ENCODE measurements at regions not wholly inside any gene's neighbourhood (a gene's known extent, or its start where the extent isn't known, plus 50 kb on each side); places are given as distances from the start of the nearest gene placed in this dataset.
"Not testable (repeated sequence)": the region's sequence is repeated elsewhere in the genome, so short reads cannot be mapped to it uniquely, and the experiment has no call there.

- H3K36me3 ChIP-seq; DNase-seq (ENCODE audit: low read depth in 1 of 2, low spot score in 2 of 2); H3K4me3 ChIP-seq; H3K27me3 ChIP-seq (replicated peaks); H3K27ac ChIP-seq; H3K4me1 ChIP-seq (replicated peaks); H3K9me3 ChIP-seq (replicated peaks): not testable (repeated sequence)
These were observed 52.9 kb upstream of the CSF1 start for GRCh38 chr1:109857702-109858101.

- H3K4me3 ChIP-seq; DNase-seq (ENCODE audit: low read depth in 1 of 2, low spot score in 2 of 2); H3K27ac ChIP-seq; H3K9me3 ChIP-seq (replicated peaks); H3K36me3 ChIP-seq; H3K27me3 ChIP-seq (replicated peaks): not testable (repeated sequence)
- peaks cover 18% of the 10 kb centered on the region for H3K4me1 ChIP-seq (replicated peaks)
These were observed 54.7 kb upstream of the CSF1 start for GRCh38 chr1:109855986-109856385.

GRCh38 chr1:109853972-109854371, 56.7 kb upstream of the CSF1 start:
- DNase-seq (ENCODE audit: low read depth in 1 of 2, low spot score in 2 of 2); H3K4me3 ChIP-seq; H3K27me3 ChIP-seq (replicated peaks); H3K27ac ChIP-seq; H3K36me3 ChIP-seq; H3K9me3 ChIP-seq (replicated peaks): not testable (repeated sequence)
- peaks cover 25% of the 10 kb centered on the region for H3K4me1 ChIP-seq (replicated peaks)

GRCh38 chr1:109852221-109853015, 58.2 kb upstream of the CSF1 start:
- peak overlapping the region; percentile 38 for H3K27ac ChIP-seq
- H3K4me1 ChIP-seq (replicated peaks): peaks cover 25% of the 10 kb centered on the region
- H3K36me3 ChIP-seq; H3K4me3 ChIP-seq; H3K9me3 ChIP-seq (replicated peaks); H3K27me3 ChIP-seq (replicated peaks): not testable (repeated sequence)
- DNase-seq (ENCODE audit: low read depth in 1 of 2, low spot score in 2 of 2): peak; percentile 36 to 77

- no peak for DNase-seq (ENCODE audit: low read depth in 1 of 2, low spot score in 2 of 2)
- H3K9me3 ChIP-seq (replicated peaks): no peaks in the 10 kb centered on the region
- no peak overlapping the region for H3K4me3 ChIP-seq
- H3K4me1 ChIP-seq (replicated peaks): peaks cover 25% of the 10 kb centered on the region
- H3K27me3 ChIP-seq (replicated peaks): no peaks in the 10 kb centered on the region
- no peaks in the 10 kb centered on the region for H3K36me3 ChIP-seq
- no peak overlapping the region for H3K27ac ChIP-seq
These were observed 59.8 kb upstream of the CSF1 start for GRCh38 chr1:109850827-109851226.

- H3K4me3 ChIP-seq: no peak overlapping the region
- no peaks in the 10 kb centered on the region for H3K36me3 ChIP-seq
- no peaks in the 10 kb centered on the region for H3K9me3 ChIP-seq (replicated peaks)
- no peak overlapping the region for H3K27ac ChIP-seq
- peaks cover 25% of the 10 kb centered on the region for H3K4me1 ChIP-seq (replicated peaks)
- DNase-seq (ENCODE audit: low read depth in 1 of 2, low spot score in 2 of 2): no peak
- no peaks in the 10 kb centered on the region for H3K27me3 ChIP-seq (replicated peaks)
These were observed 60.5 kb upstream of the CSF1 start for GRCh38 chr1:109850194-109850593.

- Histone ChIP-seq H3K9me3 (replicated peaks) (no peaks in the 10 kb centered on the region), H3K36me3 (no peaks in the 10 kb centered on the region), H3K4me1 (replicated peaks) (peaks cover 25% of the 10 kb centered on the region), H3K4me3 (no peak overlapping the region), H3K27me3 (replicated peaks) (no peaks in the 10 kb centered on the region), H3K27ac (no peak overlapping the region)
- DNase-seq (ENCODE audit: low read depth in 1 of 2, low spot score in 2 of 2): no peak
These were observed 61.0 kb upstream of the CSF1 start for GRCh38 chr1:109849655-109850054.

GRCh38 chr1:109847251-109847650, 63.4 kb upstream of the CSF1 start:
- no peak overlapping the region for H3K4me3 ChIP-seq
- no peak overlapping the region for H3K27ac ChIP-seq
- H3K27me3 ChIP-seq (replicated peaks): no peaks in the 10 kb centered on the region
- DNase-seq (ENCODE audit: low read depth in 1 of 2, low spot score in 2 of 2): no peak
- H3K36me3 ChIP-seq: no peaks in the 10 kb centered on the region
- H3K4me1 ChIP-seq (replicated peaks): peaks cover 20% of the 10 kb centered on the region
- no peaks in the 10 kb centered on the region for H3K9me3 ChIP-seq (replicated peaks)

GRCh38 chr1:109846846-109847245, 63.8 kb upstream of the CSF1 start:
- no peak for DNase-seq (ENCODE audit: low read depth in 1 of 2, low spot score in 2 of 2)
- Histone ChIP-seq H3K4me3 (no peak overlapping the region), H3K36me3 (no peaks in the 10 kb centered on the region), H3K27me3 (replicated peaks) (no peaks in the 10 kb centered on the region), H3K27ac (no peak overlapping the region), H3K4me1 (replicated peaks) (peaks cover 16% of the 10 kb centered on the region), H3K9me3 (replicated peaks) (no peaks in the 10 kb centered on the region)

- DNase-seq (ENCODE audit: low read depth in 1 of 2, low spot score in 2 of 2): no peak
- H3K36me3 ChIP-seq: no peaks in the 10 kb centered on the region
- no peaks in the 10 kb centered on the region for H3K9me3 ChIP-seq (replicated peaks)
- H3K27me3 ChIP-seq (replicated peaks): no peaks in the 10 kb centered on the region
- H3K4me1 ChIP-seq (replicated peaks): peaks cover 9% of the 10 kb centered on the region
- no peak overlapping the region for H3K4me3 ChIP-seq
- H3K27ac ChIP-seq: no peak overlapping the region
These were observed 64.5 kb upstream of the CSF1 start for GRCh38 chr1:109846162-109846561.

- no peaks in the 10 kb centered on the region for H3K9me3 ChIP-seq (replicated peaks)
- H3K36me3 ChIP-seq: no peaks in the 10 kb centered on the region
- no peak for DNase-seq (ENCODE audit: low read depth in 1 of 2, low spot score in 2 of 2)
- H3K27me3 ChIP-seq (replicated peaks): no peaks in the 10 kb centered on the region
- H3K4me3 ChIP-seq: no peak overlapping the region
- H3K27ac ChIP-seq: no peak overlapping the region
- peaks cover 4% of the 10 kb centered on the region for H3K4me1 ChIP-seq (replicated peaks)
These were observed 65.0 kb upstream of the CSF1 start for GRCh38 chr1:109845658-109846057.

GRCh38 chr1:109844609-109845008, 66.0 kb upstream of the CSF1 start:
- Histone ChIP-seq H3K9me3 (replicated peaks) (no peaks in the 10 kb centered on the region), H3K4me3 (no peak overlapping the region), H3K36me3 (no peaks in the 10 kb centered on the region), H3K27ac (no peak overlapping the region), H3K27me3 (replicated peaks) (no peaks in the 10 kb centered on the region), H3K4me1 (replicated peaks) (no peaks in the 10 kb centered on the region)
- no peak for DNase-seq (ENCODE audit: low read depth in 1 of 2, low spot score in 2 of 2)

- H3K27ac ChIP-seq: no peak overlapping the region
- no peaks in the 10 kb centered on the region for H3K36me3 ChIP-seq
- H3K27me3 ChIP-seq (replicated peaks): no peaks in the 10 kb centered on the region
- no peaks in the 10 kb centered on the region for H3K9me3 ChIP-seq (replicated peaks)
- H3K4me3 ChIP-seq: no peak overlapping the region
- peaks cover 16% of the 10 kb centered on the region for H3K4me1 ChIP-seq (replicated peaks)
- no peak for DNase-seq (ENCODE audit: low read depth in 1 of 2, low spot score in 2 of 2)
These were observed 70.5 kb upstream of the CSF1 start for GRCh38 chr1:109840011-109840629.

GRCh38 chr1:109839276-109839675, 71.4 kb upstream of the CSF1 start:
- H3K27ac ChIP-seq; H3K36me3 ChIP-seq; DNase-seq (ENCODE audit: low read depth in 1 of 2, low spot score in 2 of 2); H3K27me3 ChIP-seq (replicated peaks); H3K4me3 ChIP-seq; H3K9me3 ChIP-seq (replicated peaks): not testable (repeated sequence)
- H3K4me1 ChIP-seq (replicated peaks): peaks cover 16% of the 10 kb centered on the region
